ENCODE measurements at regions not wholly inside any gene's neighbourhood (a gene's known extent, or its start where the extent isn't known, plus 50 kb on each side); places are given as distances from the start of the nearest gene placed in this dataset.

- no peak for DNase-seq
Observed at GRCh38 chr5:3888310-3888709, 292.7 kb downstream of the IRX1 start.

GRCh38 chr5:3889412-3890142 lies 293.9 kb downstream of the IRX1 start:
- DNase-seq, result no peak

- DNase-seq, result no peak
Observed at GRCh38 chr5:3891113-3891512, 295.5 kb downstream of the IRX1 start.

- DNase-seq, result no peak
Observed at GRCh38 chr5:3893527-3893926, 297.9 kb downstream of the IRX1 start.

DNA sequence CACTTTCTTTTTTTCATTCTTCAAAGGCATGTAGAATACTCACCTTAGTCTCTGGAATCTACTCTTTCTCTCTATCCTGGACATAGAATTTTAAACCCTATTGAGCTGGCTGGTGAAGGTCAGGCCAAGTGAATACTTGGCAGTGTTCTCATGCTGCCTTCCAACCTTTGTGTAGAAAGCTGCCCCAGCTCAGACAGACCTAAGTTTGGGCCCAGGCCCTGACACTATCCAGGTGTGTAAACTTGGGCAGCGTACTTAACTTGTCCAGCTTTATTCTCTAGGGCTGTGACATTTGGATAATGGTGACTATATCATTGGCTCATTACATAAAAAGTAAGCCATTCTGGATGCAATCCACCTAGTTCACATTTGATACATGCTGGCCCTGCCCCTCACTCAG lies 298.3 kb downstream of the IRX1 start:
- no peak for DNase-seq

GRCh38 chr5:3896098-3896497 lies 300.5 kb downstream of the IRX1 start:
- DNase-seq, result no peak

- DNase-seq, result no peak
Observed at GRCh38 chr5:3899093-3899492, 303.5 kb downstream of the IRX1 start.

DNA sequence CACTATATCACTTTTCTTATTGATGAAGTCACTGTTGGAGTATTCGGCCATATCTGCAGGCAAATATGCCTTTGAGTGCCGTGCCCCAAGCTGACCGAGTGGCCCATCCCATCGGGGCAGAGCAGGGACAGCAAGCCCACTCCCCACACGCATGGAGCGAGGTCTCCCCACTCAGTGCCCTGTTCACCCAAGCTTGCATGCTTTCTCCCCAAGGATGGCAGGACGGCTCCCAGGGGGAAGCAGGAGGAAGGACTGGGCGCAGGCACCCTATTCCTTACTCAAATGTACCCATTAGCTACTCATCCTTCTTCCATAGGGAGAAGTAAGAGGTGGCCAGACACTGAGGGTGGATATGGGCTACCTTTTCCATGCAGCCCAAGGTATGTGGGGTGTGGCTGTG lies 309.0 kb downstream of the IRX1 start:
- DNase-seq, result no peak

- no peak for DNase-seq
Observed at GRCh38 chr5:3905031-3905430, 309.4 kb downstream of the IRX1 start.

DNA sequence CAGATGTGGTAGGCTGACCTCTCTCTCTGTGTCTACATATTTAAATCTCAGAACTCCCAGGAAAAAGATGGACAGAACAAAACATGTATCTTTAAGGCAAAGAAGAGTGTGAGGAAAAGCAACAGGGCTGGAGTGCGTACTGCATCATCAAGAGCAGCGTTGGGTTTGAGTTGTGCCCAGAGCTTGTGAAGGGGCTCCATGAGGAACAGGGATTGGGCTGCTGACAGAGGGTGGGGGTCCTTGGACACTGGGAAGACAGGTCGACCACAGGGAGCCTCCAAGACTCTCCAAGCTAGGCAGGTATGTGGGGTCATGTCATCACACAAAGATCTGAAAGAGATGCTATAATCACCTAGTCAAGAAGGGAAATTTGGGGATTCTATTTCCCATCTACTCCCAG lies 309.9 kb downstream of the IRX1 start:
- DNase-seq, result no peak

- no peak for DNase-seq
Observed at GRCh38 chr5:3911111-3911510, 315.5 kb downstream of the IRX1 start.

GRCh38 chr5:3911773-3912172 lies 316.1 kb downstream of the IRX1 start:
- DNase-seq, result no peak

DNA sequence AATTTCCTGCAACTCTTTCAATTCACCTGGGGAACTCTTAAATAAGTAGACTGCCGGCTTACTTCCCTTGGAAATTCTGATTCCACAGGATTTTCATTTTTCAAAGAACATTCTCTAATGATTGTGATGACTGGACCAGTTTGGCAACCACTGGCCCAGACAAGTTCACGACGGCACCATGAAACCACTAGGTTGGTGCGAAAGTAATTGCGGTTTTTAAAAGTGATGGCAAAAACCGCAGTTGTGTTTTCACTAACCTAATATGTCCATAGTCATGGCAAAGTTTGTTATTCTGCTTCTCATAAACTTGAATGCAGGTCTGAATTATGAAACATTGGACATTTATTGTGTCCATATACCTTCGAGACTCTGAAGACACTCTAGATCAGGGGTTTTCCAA lies 317.2 kb downstream of the IRX1 start:
- DNase-seq, result no peak

GRCh38 chr5:3913279-3913678 lies 317.6 kb downstream of the IRX1 start:
- DNase-seq, result no peak

DNA sequence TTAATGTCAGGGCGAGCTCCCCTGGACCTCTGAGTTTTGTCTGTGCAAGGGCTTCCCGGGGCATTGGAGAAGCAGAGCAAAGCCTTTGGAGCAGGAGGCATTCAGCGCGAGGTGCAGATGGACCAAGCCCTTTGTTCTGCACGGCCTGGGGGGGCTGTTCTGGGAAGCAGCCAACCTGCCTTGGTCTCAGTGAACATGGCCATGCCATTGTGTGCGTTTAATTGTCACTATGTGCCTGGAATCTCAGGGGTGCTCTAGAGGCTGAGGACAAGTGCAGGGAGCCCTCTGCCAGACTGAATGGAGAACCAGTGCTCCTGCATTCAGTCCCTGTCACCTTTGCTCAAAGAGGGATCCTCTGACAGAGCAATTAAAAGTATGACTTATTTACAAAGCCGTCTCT lies 329.4 kb downstream of the IRX1 start:
- no peak for DNase-seq

DNA sequence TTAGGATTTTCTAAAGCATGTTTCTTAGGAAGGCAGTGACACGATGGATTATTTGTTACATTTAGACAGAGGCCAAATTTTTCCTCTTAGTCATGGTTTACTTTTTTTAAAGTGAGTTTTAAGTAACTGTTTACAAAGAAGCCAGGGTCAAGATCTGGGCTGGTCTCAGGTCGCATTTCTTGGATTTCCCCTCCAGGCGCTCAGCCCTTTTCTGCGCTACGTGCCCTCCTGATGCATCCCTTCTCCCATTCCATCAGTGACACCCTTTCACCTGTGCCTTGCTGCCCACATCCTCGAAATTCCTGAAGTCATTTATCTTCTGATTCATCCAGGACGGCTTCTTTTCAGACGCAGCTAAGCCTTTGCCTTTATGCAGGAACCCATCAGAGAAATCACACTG lies 330.3 kb downstream of the IRX1 start:
- no peak for DNase-seq

DNA sequence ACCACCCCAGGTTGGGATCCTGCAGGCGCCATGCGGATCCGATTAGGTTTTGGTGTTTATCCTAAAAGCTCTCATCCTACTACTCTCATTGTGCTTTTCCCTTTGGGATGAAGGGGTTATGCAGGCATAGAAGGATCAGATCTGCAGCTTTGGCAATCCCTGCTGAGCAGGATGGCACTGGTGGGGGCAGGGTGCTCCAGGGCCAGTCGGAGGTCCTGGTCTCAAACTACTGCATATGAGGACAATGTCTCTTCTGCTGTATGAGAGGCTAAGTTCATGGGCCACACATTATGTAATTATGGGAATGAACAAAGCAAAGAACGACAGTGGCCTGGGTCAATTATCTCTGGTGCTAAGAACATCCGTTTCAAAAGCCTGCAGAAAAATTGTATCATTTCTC lies 334.2 kb downstream of the IRX1 start:
- no peak for DNase-seq

GRCh38 chr5:3931976-3932375 lies 336.3 kb downstream of the IRX1 start:
- no peak for DNase-seq

DNA sequence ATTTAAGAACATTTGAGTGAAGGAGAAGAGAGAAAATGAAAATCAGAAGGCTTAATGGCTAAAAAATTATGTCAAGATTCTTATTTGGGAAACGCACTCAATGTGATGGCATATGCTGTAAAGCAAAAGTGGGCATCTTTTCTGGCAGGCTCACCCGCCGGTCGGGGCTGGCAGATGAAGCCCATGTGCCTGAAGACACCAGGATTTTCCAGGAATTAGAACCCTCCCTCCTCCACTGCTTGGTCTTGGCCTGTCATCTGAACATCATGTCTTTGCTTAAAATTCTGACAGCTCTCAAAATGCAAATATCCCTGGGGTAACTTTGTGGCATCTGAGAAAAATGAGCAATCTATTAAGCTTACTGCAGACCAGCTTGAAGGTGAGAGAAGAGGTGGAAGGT lies 337.9 kb downstream of the IRX1 start:
- no peak for DNase-seq

GRCh38 chr5:3933966-3934365 lies 338.3 kb downstream of the IRX1 start:
- DNase-seq, result no peak

DNA sequence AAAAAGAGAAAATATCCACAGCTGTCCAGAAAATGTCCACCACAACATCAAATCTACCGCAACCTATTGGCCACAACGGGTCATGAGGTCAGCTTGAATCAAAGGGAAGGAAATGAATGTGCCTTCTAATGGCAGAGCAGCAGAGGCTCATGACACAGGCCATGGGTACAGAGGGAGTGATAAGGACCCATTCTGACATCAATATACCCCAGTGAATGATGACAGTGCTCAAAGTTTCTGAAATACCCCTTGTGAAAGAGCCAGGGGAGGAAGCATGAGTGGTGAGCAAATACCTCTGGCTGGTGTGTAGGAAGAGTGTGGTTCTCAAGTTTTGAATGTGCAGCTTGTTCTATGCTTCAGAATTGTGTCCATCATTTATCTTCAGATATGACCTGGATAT lies 348.2 kb downstream of the IRX1 start:
- DNase-seq, result no peak

GRCh38 chr5:3944930-3945329 lies 349.3 kb downstream of the IRX1 start:
- DNase-seq, result no peak

- DNase-seq, result no peak
Observed at GRCh38 chr5:3948838-3949237, 353.2 kb downstream of the IRX1 start.

GRCh38 chr5:3954199-3954598 lies 358.6 kb downstream of the IRX1 start:
- no peak for DNase-seq

- no peak for DNase-seq
Observed at GRCh38 chr5:3954633-3955032, 359.0 kb downstream of the IRX1 start.

Data from left kidney (tissue), 1 donor.